ENCODE measurements at regions not wholly inside any gene's neighbourhood (a gene's known extent, or its start where the extent isn't known, plus 50 kb on each side); places are given as distances from the start of the nearest gene placed in this dataset.

DNA sequence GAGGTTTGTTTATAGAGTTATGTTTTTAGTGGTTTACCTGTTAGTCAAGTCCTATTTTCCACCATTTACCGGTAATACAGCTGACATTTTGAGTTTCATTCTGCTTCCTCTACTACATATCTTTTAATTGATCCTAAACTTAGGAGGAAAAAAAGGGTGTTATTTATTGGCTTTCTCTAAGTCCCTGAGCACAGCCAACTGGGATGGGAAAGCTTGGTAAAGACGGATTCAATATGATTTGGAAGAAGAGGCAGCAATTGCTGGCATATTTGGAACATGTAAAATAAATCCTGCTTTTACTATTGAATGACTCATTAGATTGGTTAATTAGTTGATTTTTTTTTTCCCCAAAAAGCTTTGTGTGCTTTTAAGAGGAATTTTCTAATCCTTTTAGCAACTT lies 475.7 kb downstream of the PRKD1 start:
- no peaks in the 10 kb centered on the region for H3K9me3 ChIP-seq
- in situ Hi-C loops (cut with MboI; ENCODE audit: low sequenced_read_pairs) = no loop called here
- peaks cover 18% of the 10 kb centered on the region for H3K27me3 ChIP-seq (ENCODE audit: low read depth)
- DNase-seq (ENCODE audit: low spot score in 2 of 2) = no peak
- no peaks in the 10 kb centered on the region for H3K4me1 ChIP-seq
- H3K4me3 ChIP-seq = no peak overlapping the region
- no peaks in the 10 kb centered on the region for H3K36me3 ChIP-seq (replicated peaks)

DNA sequence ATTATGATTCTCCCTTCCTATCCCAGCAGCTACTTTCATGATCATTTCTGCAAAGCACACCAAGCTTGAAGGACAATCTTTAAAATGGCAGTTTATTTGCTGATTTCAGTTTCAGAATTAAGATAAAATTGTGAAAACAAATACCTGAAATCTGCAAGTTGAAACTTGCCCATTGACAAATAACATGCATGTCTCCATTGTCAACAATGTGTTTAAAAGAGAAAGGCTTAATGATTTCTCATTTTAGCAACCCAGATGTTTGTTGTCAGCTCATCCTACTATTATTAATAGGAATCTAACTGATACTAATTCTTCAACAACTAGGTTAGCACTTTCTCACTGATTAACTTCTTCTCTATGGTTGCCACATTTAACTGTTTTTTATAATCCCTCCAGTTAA lies 474.6 kb downstream of the PRKD1 start:
- peaks cover 11% of the 10 kb centered on the region for H3K27me3 ChIP-seq (ENCODE audit: low read depth)
- H3K36me3 ChIP-seq (replicated peaks) = no peaks in the 10 kb centered on the region
- H3K4me3 ChIP-seq = no peak overlapping the region
- no peaks in the 10 kb centered on the region for H3K4me1 ChIP-seq
- DNase-seq (ENCODE audit: low spot score in 2 of 2) = no peak
- in situ Hi-C loops (cut with MboI; ENCODE audit: low sequenced_read_pairs) = no loop called here
- no peaks in the 10 kb centered on the region for H3K9me3 ChIP-seq

DNA sequence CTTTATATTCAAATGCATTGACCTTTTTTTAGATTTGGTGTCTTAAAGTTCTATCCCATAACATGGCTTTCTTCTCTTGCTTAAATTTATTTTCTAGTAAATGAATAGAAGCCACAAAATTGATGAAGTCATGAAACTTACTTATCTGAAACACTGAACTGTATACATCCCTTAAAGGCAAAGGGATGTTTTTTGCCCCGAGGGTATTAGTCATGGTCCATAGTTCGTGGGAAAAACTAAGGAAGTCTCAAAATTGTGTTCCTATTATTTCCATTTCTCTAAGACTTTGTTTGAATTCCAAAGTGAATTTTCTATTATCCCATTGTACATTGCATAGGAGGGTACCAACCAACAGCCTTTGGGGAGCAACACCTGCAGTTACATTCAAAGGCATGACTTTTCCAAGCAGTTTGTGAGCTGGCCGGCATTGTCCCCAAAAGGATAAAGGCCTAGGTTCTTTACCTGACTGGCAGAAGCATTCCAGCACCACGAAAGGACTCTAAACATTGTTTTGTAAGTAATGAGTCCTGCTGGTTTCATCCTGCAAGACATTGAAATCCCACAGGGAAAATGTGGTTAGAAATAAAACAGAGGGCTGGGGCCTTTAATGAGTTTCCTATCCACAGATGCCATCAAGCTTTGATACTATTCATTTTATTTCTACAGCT lies 473.5 kb downstream of the PRKD1 start:
- DNase-seq (ENCODE audit: low spot score in 2 of 2) = no peak
- H3K4me3 ChIP-seq = no peak overlapping the region
- peaks cover 7% of the 10 kb centered on the region for H3K27me3 ChIP-seq (ENCODE audit: low read depth)
- in situ Hi-C loops (cut with MboI; ENCODE audit: low sequenced_read_pairs) = no loop called here
- H3K9me3 ChIP-seq = no peaks in the 10 kb centered on the region
- H3K4me1 ChIP-seq = no peaks in the 10 kb centered on the region
- no peaks in the 10 kb centered on the region for H3K36me3 ChIP-seq (replicated peaks)

DNA sequence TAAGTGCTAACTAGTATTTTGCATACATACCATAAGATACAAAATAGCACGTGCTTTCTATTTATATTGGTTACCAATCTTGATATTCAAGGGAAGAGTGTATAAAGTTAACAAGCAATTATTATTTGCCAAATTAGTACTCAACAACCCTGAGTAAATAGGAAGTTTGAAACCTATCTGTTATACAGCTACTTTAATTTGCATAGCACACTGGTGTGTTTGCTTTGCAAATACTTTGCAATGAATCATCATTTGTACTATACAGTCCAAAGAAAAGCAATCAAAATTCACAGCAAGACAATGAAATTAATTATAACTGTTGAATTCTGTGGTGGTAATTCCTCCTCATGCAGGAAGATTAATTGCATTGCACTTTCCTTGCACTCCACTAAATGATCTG lies 469.1 kb downstream of the PRKD1 start:
- Histone ChIP-seq H3K4me1 (no peaks in the 10 kb centered on the region), H3K36me3 (replicated peaks) (no peaks in the 10 kb centered on the region), H3K27me3 (ENCODE audit: low read depth) (peaks cover 4% of the 10 kb centered on the region; the same call in 1 of the 2 replicates), H3K9me3 (no peaks in the 10 kb centered on the region), H3K4me3 (no peak overlapping the region)
- in situ Hi-C loops (cut with MboI; ENCODE audit: low sequenced_read_pairs) = no loop called here
- DNase-seq (ENCODE audit: low spot score in 2 of 2) = no peak

DNA sequence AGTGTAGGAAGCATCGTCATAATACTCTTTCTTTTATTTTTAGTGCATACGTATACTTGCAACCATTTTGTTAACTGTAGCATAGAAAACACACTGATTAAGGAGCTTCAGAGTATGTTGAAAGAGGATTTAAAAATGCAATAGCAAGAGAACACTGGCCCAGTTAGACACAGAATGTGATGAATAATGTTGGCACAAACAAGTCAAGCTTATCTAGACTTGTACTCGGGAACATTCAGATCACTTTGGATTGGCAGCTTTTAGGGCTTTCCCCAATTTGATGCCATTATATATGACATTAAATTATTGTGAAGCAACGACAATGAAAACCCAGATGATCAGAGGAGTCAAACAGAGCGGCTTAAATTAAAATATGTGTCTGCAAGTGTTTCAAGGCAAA lies 468.1 kb downstream of the PRKD1 start:
- H3K9me3 ChIP-seq = no peaks in the 10 kb centered on the region
- no peaks in the 10 kb centered on the region for H3K4me1 ChIP-seq
- in situ Hi-C loops (cut with MboI; ENCODE audit: low sequenced_read_pairs) = no loop called here
- H3K4me3 ChIP-seq = no peak overlapping the region
- H3K36me3 ChIP-seq (replicated peaks) = no peaks in the 10 kb centered on the region
- no peak for DNase-seq (ENCODE audit: low spot score in 2 of 2)
- H3K27me3 ChIP-seq (ENCODE audit: low read depth) = peaks cover 4% of the 10 kb centered on the region; the same call in 1 of the 2 replicates

DNA sequence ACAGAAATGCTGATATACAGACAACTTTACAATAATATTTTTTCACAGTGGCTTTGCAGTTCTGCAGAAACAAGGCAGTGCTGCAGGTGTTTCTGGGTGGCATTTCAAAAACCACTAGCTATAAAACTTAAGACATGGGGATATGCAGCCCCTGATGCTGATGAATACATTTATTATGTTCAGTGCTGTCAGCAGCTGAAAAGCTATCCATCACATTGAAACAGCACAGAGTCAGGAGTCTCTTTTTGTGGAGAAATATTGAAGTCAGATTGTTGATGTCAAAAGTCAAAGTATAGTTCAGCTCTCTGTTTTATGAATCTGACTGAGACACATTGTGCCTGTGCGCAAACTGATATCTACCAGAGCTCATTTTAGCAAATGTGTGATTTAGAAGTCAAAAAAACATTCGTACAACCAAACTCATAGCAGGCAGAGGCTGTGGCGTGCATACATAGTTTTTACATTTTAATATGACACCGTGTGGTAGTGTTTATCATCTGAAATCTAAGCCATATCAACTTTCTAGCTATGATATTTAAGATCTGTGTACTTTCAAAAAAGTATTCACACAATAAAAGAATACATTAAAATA lies 467.6 kb downstream of the PRKD1 start:
- no peaks in the 10 kb centered on the region for H3K9me3 ChIP-seq
- peaks cover 4% of the 10 kb centered on the region; the same call in 1 of the 2 replicates for H3K27me3 ChIP-seq (ENCODE audit: low read depth)
- no peaks in the 10 kb centered on the region for H3K4me1 ChIP-seq
- in situ Hi-C loops (cut with MboI; ENCODE audit: low sequenced_read_pairs) = no loop called here
- no peak overlapping the region for H3K4me3 ChIP-seq
- H3K36me3 ChIP-seq (replicated peaks) = no peaks in the 10 kb centered on the region
- no peak for DNase-seq (ENCODE audit: low spot score in 2 of 2)

DNA sequence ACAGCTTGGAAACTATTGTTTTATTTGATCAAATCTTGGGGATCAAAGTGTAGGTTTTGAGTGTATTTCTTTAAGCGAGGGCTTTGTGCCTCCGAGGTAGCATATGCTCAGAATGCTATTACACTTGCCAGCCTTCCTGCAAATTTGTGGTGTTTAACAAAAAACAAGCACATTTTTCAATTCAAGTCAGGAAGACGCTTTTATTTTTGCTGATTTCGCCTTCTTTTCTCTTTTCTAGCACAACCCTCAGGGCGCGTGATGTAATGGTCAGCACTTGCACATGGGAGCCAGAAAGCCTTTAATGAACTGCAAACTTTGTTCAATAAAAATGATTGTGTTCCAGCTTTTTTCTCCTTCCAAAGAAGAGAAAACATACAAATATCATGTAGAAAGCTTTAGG lies 466.5 kb downstream of the PRKD1 start:
- DNase-seq (ENCODE audit: low spot score in 2 of 2) = no peak
- Histone ChIP-seq H3K4me1 (no peaks in the 10 kb centered on the region), H3K4me3 (no peak overlapping the region), H3K27me3 (ENCODE audit: low read depth) (peaks cover 4% of the 10 kb centered on the region; the same call in 1 of the 2 replicates), H3K9me3 (no peaks in the 10 kb centered on the region), H3K36me3 (replicated peaks) (no peaks in the 10 kb centered on the region)
- in situ Hi-C loops (cut with MboI; ENCODE audit: low sequenced_read_pairs) = no loop called here

DNA sequence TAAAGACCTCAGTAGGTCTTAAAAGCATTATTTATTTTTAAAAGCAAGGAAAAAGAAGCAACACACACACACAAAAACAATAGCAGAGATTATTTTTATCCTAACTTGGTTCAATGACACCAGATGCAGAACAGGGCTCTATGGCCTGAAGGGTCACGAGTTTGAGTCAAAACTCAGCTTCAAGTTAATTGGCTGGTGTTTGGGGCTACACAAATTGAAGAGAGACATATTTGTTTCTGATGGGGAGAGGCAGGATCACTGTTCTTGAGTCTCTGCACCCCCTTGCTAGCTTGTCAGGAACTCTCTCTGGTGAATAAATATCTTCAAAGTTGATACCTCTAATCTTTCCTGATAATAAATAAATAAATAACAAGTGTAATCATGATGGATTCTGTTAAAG lies 466.1 kb downstream of the PRKD1 start:
- in situ Hi-C loops (cut with MboI; ENCODE audit: low sequenced_read_pairs) = no loop called here

DNA sequence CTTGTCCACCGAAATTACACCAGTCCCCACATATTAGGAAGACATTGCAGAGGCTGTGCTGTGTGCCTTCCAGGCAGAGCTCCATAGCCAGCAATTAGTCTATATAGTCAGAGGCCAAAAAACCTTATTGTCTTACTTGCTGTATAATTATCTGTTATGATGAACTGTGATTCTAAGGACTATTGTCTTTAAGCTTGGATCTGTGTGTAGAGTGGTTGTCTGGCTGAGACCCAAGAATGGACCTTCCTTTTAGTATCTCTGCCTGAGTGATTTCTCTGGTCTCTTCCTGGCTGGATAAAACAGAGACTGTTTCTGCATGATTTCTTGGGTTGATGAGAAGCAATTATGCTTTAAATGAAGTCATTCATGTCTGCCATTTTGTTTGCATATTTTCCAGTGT lies 465.3 kb downstream of the PRKD1 start:
- in situ Hi-C loops (cut with MboI; ENCODE audit: low sequenced_read_pairs) = no loop called here
- H3K36me3 ChIP-seq (replicated peaks) = no peaks in the 10 kb centered on the region
- no peaks in the 10 kb centered on the region for H3K9me3 ChIP-seq
- DNase-seq (ENCODE audit: low spot score in 2 of 2) = no peak
- H3K4me1 ChIP-seq = no peaks in the 10 kb centered on the region
- H3K27me3 ChIP-seq (ENCODE audit: low read depth) = peaks cover 4% of the 10 kb centered on the region; the same call in 1 of the 2 replicates
- H3K4me3 ChIP-seq = no peak overlapping the region

More for the DNA sequence above, 466.1 kb downstream of the PRKD1 start:
- H3K27me3 ChIP-seq (ENCODE audit: low read depth) = peaks cover 4% of the 10 kb centered on the region; the same call in 1 of the 2 replicates
- H3K4me3 ChIP-seq = no peak overlapping the region
- no peaks in the 10 kb centered on the region for H3K9me3 ChIP-seq
- no peak for DNase-seq (ENCODE audit: low spot score in 2 of 2)
- H3K36me3 ChIP-seq (replicated peaks) = no peaks in the 10 kb centered on the region
- H3K4me1 ChIP-seq = no peaks in the 10 kb centered on the region

DNA sequence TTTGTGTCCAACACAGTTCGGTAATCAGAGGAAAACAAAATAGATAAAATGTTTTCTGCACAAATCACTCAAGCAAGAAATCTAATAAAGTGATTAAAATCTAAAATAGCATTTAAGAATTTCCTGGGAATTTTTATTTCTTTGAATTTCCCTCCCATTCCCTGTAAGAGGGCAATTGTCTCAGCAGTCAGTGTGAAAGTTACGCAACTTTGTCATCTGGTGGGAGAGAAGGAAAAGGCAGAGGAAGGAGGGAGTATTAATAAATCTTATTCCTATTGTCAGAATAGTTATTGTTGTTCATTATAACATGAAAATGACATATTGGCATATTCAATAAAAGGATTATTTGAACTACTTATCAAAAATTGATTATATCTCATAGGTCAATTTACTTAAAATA lies 464.9 kb downstream of the PRKD1 start:
- H3K36me3 ChIP-seq (replicated peaks) = no peaks in the 10 kb centered on the region
- peaks cover 4% of the 10 kb centered on the region; the same call in 1 of the 2 replicates for H3K27me3 ChIP-seq (ENCODE audit: low read depth)
- no peak for DNase-seq (ENCODE audit: low spot score in 2 of 2)
- H3K4me1 ChIP-seq = no peaks in the 10 kb centered on the region
- no peaks in the 10 kb centered on the region for H3K9me3 ChIP-seq
- H3K4me3 ChIP-seq = no peak overlapping the region
- in situ Hi-C loops (cut with MboI; ENCODE audit: low sequenced_read_pairs) = no loop called here

DNA sequence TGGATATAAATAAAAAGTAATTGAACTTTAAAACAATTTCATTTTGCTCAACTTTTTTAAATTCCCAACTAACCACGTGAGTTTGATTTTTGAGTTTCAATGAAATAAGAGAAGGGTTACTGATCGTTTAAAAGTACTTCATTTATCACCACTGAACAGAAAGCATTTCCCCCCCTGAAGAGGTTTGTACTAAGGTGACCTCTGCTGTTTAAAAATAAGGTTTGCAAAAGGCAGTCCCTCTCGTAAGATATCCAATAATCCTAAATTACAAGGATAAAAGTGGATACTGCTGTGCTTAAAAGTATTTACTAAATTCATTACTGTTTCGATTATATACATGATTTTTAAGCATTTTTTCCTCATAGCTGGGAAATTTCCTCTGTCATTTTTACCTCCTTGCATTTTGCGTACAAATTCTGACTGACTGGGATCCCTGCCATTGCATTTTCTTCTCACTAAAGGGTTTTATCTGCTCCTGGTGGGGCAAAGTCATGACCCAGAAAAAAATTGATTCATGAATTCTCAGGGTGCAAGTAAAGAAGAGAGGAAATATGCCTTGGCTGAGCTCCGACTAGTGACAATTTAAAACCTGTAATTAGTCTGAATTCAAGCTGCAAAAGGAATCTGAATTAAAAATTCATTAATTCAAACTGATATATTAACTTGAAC lies 463.8 kb downstream of the PRKD1 start:
- in situ Hi-C loops (cut with MboI; ENCODE audit: low sequenced_read_pairs) = no loop called here
- Histone ChIP-seq H3K9me3 (no peaks in the 10 kb centered on the region), H3K27me3 (ENCODE audit: low read depth) (peaks cover 4% of the 10 kb centered on the region; the same call in 1 of the 2 replicates), H3K4me3 (no peak overlapping the region), H3K36me3 (replicated peaks) (no peaks in the 10 kb centered on the region), H3K4me1 (no peaks in the 10 kb centered on the region)
- DNase-seq (ENCODE audit: low spot score in 2 of 2) = no peak

DNA sequence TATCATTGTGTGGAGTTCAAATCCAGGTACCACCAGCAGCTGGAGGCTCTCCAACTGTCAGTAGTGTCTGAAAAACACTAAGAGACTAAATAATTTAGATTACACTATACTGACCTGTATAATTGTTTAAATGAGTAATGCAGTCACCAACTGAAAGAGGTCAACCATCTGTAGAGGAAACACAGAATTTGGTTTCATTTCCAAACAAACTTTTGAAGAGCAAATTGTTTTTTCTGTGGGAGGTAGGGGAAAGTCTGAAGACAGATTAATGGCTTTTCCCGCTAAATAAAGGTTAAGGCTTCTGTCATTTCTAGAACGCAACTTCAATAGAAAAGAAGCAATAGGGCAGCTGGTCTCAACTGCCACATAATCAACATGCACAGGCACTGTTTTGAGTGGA lies 462.6 kb downstream of the PRKD1 start:
- in situ Hi-C loops (cut with MboI; ENCODE audit: low sequenced_read_pairs) = no loop called here
- Histone ChIP-seq H3K4me3 (no peak overlapping the region), H3K4me1 (no peaks in the 10 kb centered on the region), H3K27me3 (ENCODE audit: low read depth) (peaks cover 4% of the 10 kb centered on the region; the same call in 1 of the 2 replicates), H3K9me3 (no peaks in the 10 kb centered on the region), H3K36me3 (replicated peaks) (no peaks in the 10 kb centered on the region)
- no peak for DNase-seq (ENCODE audit: low spot score in 2 of 2)

DNA sequence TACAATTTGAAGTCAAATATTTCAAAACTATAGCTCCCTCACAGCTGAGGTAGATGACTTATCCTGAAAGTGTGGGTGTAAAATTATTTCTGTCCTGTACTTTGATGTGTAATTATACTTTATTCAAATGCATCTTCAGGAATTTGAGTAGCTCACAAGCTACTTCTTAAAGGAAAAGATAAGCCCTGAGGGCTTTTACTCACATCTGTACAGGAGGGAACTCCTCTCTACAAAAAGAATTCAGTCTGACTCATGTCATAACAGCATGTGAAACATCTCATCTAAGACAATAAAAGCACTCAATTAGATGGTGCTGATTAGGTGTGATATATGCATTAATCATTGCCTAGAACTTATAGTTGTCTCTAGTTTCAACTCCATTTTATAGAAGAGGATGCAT lies 452.0 kb downstream of the PRKD1 start:
- DNase-seq (ENCODE audit: low spot score in 2 of 2) = no peak
- Histone ChIP-seq H3K4me3 (no peak overlapping the region), H3K27me3 (ENCODE audit: low read depth) (no peaks in the 10 kb centered on the region; the same call in 1 of the 2 replicates), H3K36me3 (replicated peaks) (no peaks in the 10 kb centered on the region), H3K4me1 (no peaks in the 10 kb centered on the region), H3K9me3 (no peaks in the 10 kb centered on the region)
- in situ Hi-C loops (cut with MboI; ENCODE audit: low sequenced_read_pairs) = no loop called here

DNA sequence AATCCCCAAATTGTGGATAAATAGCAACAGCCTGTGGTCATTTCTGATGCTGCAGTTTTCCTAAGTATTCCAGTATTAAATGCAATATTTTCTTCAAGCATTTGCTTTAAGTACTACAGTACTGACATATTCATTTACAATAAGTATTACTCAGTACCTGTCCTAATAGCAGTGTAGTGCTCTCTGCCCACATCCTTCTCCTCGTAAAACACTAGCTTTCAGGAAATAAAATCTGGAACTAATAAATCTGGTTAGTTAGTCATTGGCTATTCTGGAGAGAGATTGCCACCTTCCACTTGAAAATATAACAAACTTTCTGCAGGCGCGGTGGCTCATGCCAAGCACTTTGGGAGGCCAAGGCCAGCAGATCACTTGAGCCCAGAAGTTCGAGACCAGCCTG lies 441.5 kb downstream of the PRKD1 start:
- no peaks in the 10 kb centered on the region for H3K36me3 ChIP-seq (replicated peaks)
- in situ Hi-C loops (cut with MboI; ENCODE audit: low sequenced_read_pairs) = no loop called here
- H3K4me1 ChIP-seq = no peaks in the 10 kb centered on the region
- no peak for DNase-seq (ENCODE audit: low spot score in 2 of 2)
- H3K9me3 ChIP-seq = no peaks in the 10 kb centered on the region
- H3K4me3 ChIP-seq = no peak overlapping the region
- H3K27me3 ChIP-seq (ENCODE audit: low read depth) = no peaks in the 10 kb centered on the region

Data from HAP-1 (cell line).